ENCODE measurements at regions not wholly inside any gene's neighbourhood (a gene's known extent, or its start where the extent isn't known, plus 50 kb on each side); places are given as distances from the start of the nearest gene placed in this dataset.

- no peaks in the 10 kb centered on the region for H3K27me3 ChIP-seq
- no peak overlapping the region for H3K4me2 ChIP-seq
- H3K4me3 ChIP-seq, result no peak overlapping the region
- no peaks in the 10 kb centered on the region for H3K4me1 ChIP-seq
- peaks cover 0 to 5% (median 0%) of the 10 kb centered on the region in 11 experiments; a peak in 2 of 22 replicates for H3K9me3 ChIP-seq (replicated peaks in 1 of 11)
- no peak for TF ChIP-seq Cebpa-rat (IDR thresholded peaks at IDR 0.05)
- H3K27ac ChIP-seq, result no peak overlapping the region
- no peaks in the 10 kb centered on the region for H3K36me3 ChIP-seq
- no peaks in the 10 kb centered on the region for H4K20me1 ChIP-seq
- H3K9ac ChIP-seq, result no peak overlapping the region
These were observed 589.9 kb upstream of the BOD1L1 start for GRCh38 chr4:14217401-14217800.

- H3K9ac ChIP-seq, result no peak overlapping the region
These were observed 591.1 kb upstream of the BOD1L1 start for GRCh38 chr4:14218641-14219040.

GRCh38 chr4:14221176-14221575, 593.7 kb upstream of the BOD1L1 start:
- no peak for TF ChIP-seq Cebpa-rat (IDR thresholded peaks at IDR 0.05)
- no peaks in the 10 kb centered on the region for H3K36me3 ChIP-seq
- H3K27ac ChIP-seq, result no peak overlapping the region
- no peak overlapping the region for H3K4me3 ChIP-seq
- no peaks in the 10 kb centered on the region for H4K20me1 ChIP-seq
- no peaks in the 10 kb centered on the region for H3K4me1 ChIP-seq
- H3K4me2 ChIP-seq, result no peak overlapping the region
- H3K27me3 ChIP-seq, result no peaks in the 10 kb centered on the region
- H3K9ac ChIP-seq, result no peak overlapping the region
- H3K9me3 ChIP-seq (replicated peaks in 1 of 11), result no peaks in the 10 kb centered on the region; a peak in 1 of 22 replicates

More at GRCh38 chr4:14218641-14219040, 591.1 kb upstream of the BOD1L1 start:
- Histone ChIP-seq H3K27ac (no peak overlapping the region), H3K4me2 (no peak overlapping the region), H4K20me1 (no peaks in the 10 kb centered on the region), H3K36me3 (no peaks in the 10 kb centered on the region), H3K9me3 (replicated peaks in 1 of 11) (no peaks in the 10 kb centered on the region; a peak in 1 of 22 replicates), H3K27me3 (no peaks in the 10 kb centered on the region), H3K4me1 (no peaks in the 10 kb centered on the region), H3K4me3 (no peak overlapping the region)
- TF ChIP-seq Cebpa-rat (IDR thresholded peaks at IDR 0.05), result no peak

DNA sequence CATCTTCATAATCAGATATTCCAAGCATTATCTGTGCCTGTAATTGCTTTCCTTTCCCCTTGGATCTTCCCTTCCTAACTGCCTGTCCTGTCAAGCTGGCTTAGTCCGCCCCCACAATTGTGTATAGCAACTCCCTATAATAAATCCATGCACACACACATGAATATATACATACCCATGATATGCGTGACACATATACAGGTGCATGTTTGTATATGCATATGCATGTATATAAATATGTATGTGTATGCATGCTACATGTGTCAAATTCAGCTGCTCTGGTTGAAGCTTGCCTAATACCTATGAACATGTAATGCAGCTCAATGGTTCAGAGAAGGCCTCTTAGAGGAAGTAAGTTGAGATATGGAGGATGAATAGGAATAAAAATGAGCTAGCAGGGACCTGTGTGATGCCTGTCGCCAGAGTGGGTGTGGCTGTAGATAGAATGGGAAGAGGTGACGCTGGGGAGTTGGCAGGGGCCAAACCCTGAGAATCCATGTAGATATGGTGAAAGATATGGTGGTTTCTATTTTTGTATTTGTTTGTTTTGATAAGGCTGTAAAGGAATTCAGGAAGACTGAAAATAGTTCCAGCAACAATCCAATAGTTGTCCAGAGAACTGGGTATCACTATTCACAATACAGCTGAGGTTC, 595.0 kb upstream of the BOD1L1 start:
- H3K36me3 ChIP-seq, result no peaks in the 10 kb centered on the region
- H3K9me3 ChIP-seq (replicated peaks in 1 of 11), result no peaks in the 10 kb centered on the region; a peak in 1 of 22 replicates
- H3K4me2 ChIP-seq, result no peak overlapping the region
- H3K27me3 ChIP-seq, result no peaks in the 10 kb centered on the region
- H3K27ac ChIP-seq, result no peak overlapping the region
- TF ChIP-seq Cebpa-rat (IDR thresholded peaks at IDR 0.05), result no peak
- H3K4me3 ChIP-seq, result no peak overlapping the region
- no peak overlapping the region for H3K9ac ChIP-seq
- no peaks in the 10 kb centered on the region for H3K4me1 ChIP-seq
- no peaks in the 10 kb centered on the region for H4K20me1 ChIP-seq

- Histone ChIP-seq H3K9ac (no peak overlapping the region), H3K36me3 (no peaks in the 10 kb centered on the region), H3K9me3 (replicated peaks in 1 of 11) (no peaks in the 10 kb centered on the region; a peak in 1 of 22 replicates), H3K4me1 (no peaks in the 10 kb centered on the region), H4K20me1 (no peaks in the 10 kb centered on the region), H3K27ac (no peak overlapping the region), H3K4me3 (no peak overlapping the region), H3K4me2 (no peak overlapping the region), H3K27me3 (no peaks in the 10 kb centered on the region)
- TF ChIP-seq Cebpa-rat (IDR thresholded peaks at IDR 0.05), result no peak
These were observed 595.9 kb upstream of the BOD1L1 start for GRCh38 chr4:14223461-14223860.

- Histone ChIP-seq H3K27ac (no peak overlapping the region), H3K4me2 (no peak overlapping the region), H3K4me3 (no peak overlapping the region), H3K27me3 (no peaks in the 10 kb centered on the region), H4K20me1 (no peaks in the 10 kb centered on the region), H3K9ac (no peak overlapping the region), H3K36me3 (no peaks in the 10 kb centered on the region), H3K4me1 (no peaks in the 10 kb centered on the region), H3K9me3 (replicated peaks in 1 of 11) (no peaks in the 10 kb centered on the region; a peak in 1 of 22 replicates)
- no peak for TF ChIP-seq Cebpa-rat (IDR thresholded peaks at IDR 0.05)
These were observed 598.2 kb upstream of the BOD1L1 start for GRCh38 chr4:14225688-14226207.

DNA sequence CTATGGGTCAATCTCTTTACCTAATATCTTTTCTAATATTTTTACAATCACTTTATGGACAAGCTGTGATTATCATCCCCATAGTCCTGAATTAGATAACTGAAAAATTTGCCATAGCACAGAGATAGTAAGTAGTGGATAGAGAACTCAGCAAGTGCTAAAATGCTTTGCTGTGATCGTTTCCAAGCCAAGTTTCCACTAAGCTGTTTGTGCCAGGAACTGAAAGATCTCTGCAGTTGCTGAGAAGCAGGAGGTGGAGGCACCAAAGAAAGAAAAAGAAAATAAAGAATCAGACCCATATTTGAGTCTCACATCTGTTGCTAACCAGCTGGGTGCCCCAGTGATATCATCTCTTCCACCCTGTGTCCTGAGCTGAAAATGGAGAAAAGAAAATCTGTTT, 605.6 kb upstream of the BOD1L1 start:
- H4K20me1 ChIP-seq, result no peaks in the 10 kb centered on the region
- H3K36me3 ChIP-seq, result no peaks in the 10 kb centered on the region
- no peaks in the 10 kb centered on the region for H3K4me1 ChIP-seq
- TF ChIP-seq Cebpa-rat (IDR thresholded peaks at IDR 0.05), result no peak
- H3K27ac ChIP-seq, result no peak overlapping the region
- no peak overlapping the region for H3K4me2 ChIP-seq
- H3K4me3 ChIP-seq, result no peak overlapping the region
- H3K27me3 ChIP-seq, result no peaks in the 10 kb centered on the region
- peaks cover 0 to 9% (median 0%) of the 10 kb centered on the region in 11 experiments; a peak in 1 of 22 replicates for H3K9me3 ChIP-seq (replicated peaks in 1 of 11)
- no peak overlapping the region for H3K9ac ChIP-seq

DNA sequence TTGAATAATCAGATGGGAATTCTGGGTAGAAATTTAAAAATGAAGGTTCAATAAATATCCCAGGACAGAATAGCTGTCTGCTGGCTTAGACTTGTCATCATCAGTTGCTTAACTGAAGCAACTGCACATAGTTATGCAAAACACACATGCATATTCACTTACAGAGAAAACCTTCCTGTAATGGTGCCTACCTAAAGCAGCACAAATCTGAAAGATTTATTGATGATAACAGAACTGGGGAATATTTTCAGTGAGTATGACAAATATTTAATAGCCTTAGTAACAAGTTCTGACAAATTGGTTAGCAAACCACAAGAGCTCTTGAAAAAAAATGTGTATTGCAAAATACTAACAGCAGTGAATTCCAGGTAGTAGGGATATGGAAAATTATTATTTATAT, 606.8 kb upstream of the BOD1L1 start:
- Histone ChIP-seq H3K36me3 (no peaks in the 10 kb centered on the region), H4K20me1 (no peaks in the 10 kb centered on the region), H3K4me3 (no peak overlapping the region), H3K9me3 (replicated peaks in 1 of 11) (peaks cover 0 to 9% (median 0%) of the 10 kb centered on the region in 11 experiments; a peak in 1 of 22 replicates), H3K27ac (no peak overlapping the region), H3K4me1 (no peaks in the 10 kb centered on the region), H3K4me2 (no peak overlapping the region), H3K27me3 (no peaks in the 10 kb centered on the region), H3K9ac (no peak overlapping the region)
- TF ChIP-seq Cebpa-rat (IDR thresholded peaks at IDR 0.05), result no peak

DNA sequence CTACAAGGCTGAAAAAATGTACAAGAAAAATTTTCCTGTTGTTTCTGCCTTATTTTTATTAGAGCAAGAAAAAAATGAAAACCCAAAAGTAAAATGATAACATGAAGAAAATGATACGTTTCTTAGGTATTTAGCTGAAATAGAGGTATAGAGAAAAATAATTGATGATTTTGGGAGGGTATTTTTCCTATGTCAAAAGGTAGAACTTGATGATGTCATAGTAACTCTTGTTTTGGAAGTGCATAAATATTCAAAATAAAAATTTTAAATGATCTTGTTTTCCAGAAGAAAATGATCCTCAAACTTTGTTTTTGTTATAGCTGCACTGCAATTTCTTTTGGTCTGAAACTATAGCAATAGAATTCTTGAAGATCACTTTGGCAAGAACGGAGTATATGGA, 608.8 kb upstream of the BOD1L1 start:
- Histone ChIP-seq H3K9me3 (replicated peaks in 1 of 11) (peaks cover 0 to 9% (median 0%) of the 10 kb centered on the region in 11 experiments; a peak in 3 of 22 replicates), H3K4me3 (no peak overlapping the region), H3K4me1 (no peaks in the 10 kb centered on the region), H3K27ac (no peak overlapping the region), H3K36me3 (no peaks in the 10 kb centered on the region), H3K9ac (no peak overlapping the region), H3K4me2 (no peak overlapping the region), H3K27me3 (no peaks in the 10 kb centered on the region), H4K20me1 (no peaks in the 10 kb centered on the region)
- no peak for TF ChIP-seq Cebpa-rat (IDR thresholded peaks at IDR 0.05)

GRCh38 chr4:14237911-14238310, 610.4 kb upstream of the BOD1L1 start:
- Histone ChIP-seq H3K9ac (no peak overlapping the region), H3K27me3 (no peaks in the 10 kb centered on the region), H4K20me1 (no peaks in the 10 kb centered on the region), H3K4me2 (no peak overlapping the region), H3K4me3 (no peak overlapping the region), H3K4me1 (no peaks in the 10 kb centered on the region), H3K27ac (no peak overlapping the region), H3K9me3 (replicated peaks in 1 of 11) (peaks cover 0 to 9% (median 0%) of the 10 kb centered on the region in 11 experiments; a peak in 3 of 22 replicates), H3K36me3 (no peaks in the 10 kb centered on the region)
- TF ChIP-seq Cebpa-rat (IDR thresholded peaks at IDR 0.05), result no peak

All from BLaER1 treated with 17β-estradiol and CSF1 and Interleukin-3, amounts not matched to agents 10 nM and 100 nM (cell line).